Endometrium (tissue), 2 donors: ENCODE measurements at regions not wholly inside any gene's neighbourhood (a gene's known extent, or its start where the extent isn't known, plus 50 kb on each side); places are given as distances from the start of the nearest gene placed in this dataset.
A peak's percentile ranks its signal among the peaks of the same experiment; 100 is the strongest.
"Not testable (repeated sequence)": the region's sequence is repeated elsewhere in the genome, so short reads cannot be mapped to it uniquely, and the experiment has no call there.

Experiments used
- FAIRE-seq: peaks from 2 replicates; lab custom pipeline; 2012; peaks lifted over from hg19 to GRCh38; lab: Jason Lieb, UNC
- donor health status: control.
- donor health status: control.

DNA sequence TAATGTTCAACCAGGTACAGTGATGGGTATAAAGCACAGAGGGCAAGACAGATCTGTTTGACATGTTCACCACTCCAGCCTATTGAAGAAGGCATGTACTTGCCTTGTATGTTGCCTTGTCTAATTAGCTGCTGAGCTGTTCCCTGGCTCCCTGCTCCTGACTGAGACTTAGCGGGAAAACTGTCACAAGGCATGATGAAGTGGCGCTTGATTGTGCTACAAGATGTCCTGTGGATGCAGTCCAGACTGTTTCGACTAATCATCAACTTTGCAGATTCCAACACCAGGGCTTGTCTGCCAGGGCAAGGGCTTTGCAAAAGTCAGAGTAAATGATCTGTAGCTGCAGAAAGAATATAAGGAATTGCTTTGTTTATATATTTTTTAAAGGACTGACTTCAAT, 136.2 kb upstream of the NRBF2 start:
- no peak for FAIRE-seq

DNA sequence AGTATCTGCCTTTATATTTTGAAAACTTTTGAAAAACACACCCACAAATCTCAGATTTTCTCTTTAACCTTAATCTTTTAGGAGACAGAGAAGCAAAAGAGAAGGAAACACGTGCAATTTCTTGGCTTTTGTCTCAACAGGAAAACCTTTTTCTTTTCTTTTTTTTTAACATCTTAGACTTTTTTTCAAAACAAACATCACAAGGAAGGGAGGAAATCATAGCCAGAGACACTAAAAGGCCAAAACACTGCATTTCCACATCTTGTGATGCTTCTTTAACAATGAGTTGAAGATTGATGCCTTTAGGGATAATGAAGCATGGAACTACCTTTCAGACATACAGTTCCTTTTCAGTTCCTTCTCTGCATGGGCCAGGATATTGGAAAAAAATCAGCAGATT, 136.6 kb upstream of the NRBF2 start:
- FAIRE-seq: no peak

DNA sequence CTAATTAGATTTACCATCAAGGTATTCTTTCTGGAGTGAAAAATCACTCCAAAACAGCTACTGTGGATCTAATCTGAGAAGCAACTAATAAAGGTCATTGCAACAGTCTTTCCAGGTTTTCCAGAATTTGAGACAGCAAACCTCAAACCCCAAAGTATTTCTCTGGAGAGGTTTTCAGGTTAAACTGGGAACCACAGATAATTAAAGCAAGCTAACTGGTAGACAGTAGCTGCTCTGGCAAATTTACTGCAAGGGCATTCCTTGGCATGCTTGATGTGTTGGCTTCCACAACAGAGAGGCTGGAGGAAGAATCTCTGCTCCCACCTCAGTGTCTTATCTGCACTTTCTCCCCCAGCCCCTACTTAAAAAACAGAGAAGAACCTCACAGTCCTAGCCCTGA, 140.0 kb upstream of the NRBF2 start:
- FAIRE-seq: no peak

DNA sequence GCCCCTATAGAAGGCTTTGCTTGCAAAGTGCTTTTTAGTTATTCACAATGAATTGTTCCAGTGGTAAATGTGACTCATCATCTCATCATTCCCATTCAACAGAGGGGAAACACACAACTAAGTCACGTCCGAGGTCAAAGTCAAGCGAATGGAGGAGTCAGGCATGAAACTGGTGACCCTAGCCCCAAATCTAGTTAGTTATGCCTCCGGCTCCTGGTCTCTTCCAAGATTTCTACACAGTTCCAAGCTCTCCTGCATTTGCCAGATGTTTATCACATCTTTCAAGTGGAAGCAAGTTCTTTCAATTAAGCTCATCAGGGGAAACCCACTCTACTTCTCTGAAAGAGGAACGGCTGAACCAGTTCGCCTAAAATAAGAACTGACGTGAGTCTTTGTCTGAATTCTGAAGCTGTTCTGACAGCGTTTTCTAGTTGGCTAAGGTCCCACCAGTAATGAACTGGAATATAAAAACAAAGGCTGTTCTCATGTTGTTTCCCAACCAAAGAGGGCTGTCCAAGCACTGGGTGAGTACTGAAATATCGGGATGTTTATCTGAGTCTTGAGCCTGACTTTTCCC, 140.9 kb upstream of the NRBF2 start:
- FAIRE-seq: no peak

DNA sequence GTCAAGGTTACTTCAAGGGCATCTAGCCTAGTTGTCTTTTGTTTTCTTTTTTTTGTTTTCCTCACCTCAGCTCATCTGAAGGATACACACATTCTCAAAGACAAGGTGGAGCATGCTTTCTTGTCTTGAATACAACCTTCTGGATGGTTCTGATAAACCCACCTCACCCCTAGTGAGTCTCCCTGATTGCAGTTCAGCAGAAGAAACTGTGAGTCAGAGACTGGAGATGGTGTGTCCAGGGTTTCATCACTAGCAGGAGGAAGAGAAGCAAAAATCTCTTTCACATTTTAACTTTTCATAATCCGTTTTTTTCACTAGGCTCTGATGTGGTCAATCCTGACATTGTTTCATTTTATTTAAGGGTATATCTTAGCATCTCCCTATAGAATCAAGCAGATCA, 143.0 kb upstream of the NRBF2 start:
- no peak for FAIRE-seq

DNA sequence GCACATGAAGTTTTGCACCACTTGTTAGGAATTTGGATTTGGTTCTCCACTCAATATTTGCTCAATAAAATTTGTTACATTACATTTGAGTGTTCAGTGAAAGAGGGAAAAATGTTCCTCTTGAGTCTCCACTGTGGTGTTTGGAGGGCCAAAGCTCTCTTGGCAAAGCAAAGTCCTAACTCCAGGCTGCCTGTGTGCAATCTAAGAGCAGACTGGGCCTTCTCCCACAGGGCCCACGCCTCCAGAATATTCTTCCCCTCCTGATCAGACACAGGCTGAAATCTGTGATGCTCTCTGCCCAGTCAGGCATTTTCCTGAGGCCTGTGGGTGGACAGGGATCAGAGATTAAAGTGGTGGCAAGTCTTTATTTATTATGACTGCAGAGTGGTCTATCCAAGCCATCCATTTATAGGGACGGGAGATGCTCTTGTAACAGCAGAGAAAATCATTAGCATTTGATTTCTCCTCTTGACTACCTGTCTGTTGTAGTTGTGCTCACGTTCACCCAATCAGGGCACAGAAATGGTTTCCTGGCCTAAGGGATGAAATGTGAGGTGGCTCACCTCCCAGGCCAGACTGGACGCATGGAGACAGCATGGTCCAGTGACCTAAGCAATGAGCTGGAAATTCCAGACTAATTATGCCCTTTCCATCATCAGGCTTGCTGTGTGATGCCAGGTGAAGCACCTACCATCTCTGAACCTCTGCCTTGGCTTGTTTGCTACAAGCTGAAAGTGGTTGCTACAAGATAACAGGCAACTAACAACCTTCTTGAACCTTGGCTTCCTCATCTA, 147.1 kb upstream of the NRBF2 start:
- no peak for FAIRE-seq

DNA sequence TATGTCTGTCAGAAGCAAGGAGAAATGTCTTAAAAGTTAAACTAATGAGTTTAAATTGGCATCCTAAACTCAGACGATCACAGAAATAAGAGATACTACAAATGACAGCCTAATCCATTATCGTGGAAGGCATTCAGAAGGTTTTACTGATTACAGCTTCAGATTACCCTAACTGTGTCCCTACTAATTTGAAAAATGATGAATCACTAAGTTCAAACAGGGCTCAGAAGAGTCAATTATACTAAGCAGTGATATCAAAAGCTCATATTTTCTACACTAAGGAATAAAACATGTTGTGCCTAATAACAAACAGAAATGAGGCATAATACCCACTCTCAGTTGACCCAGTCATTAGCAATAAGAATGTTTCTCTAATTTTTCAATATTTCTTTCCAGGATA, 152.0 kb upstream of the NRBF2 start:
- no peak for FAIRE-seq

DNA sequence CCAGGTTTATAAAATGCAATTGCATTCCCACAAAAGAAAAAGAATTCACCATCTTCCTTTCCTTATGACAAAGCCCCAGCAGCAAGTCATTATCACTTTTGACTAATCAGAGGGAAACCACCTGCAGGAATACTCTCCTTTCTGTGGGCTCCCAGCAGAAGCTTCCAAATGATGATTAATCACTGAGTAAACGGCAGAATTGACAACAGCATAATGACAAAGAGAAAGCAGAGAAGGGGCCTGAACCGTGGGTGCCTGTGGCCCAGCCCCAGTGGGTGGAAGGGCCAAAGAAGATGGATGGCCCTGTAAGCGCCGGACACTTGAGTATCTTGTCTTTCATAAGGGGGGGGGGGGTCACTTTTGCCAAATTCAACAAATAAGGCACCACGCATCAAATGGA, 152.4 kb upstream of the NRBF2 start:
- no peak for FAIRE-seq

DNA sequence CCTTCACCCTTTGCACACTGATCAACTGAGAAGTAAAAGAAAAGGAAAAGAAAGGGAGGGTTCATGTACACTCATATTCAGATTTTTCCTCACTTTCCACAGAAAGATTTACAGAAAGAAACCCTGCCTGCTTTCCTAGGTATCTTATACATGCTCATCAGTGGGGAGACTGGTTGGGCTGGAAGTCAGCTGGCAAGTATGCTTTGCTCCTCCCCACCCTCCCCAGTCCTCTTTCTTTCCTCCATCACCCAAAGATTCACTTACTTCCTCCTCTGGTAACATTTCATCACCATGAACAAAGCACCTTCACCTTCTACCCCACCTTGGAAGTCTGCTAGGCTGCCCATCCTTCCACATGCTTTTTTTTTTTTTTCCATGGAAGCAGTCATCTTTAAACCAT, 153.2 kb upstream of the NRBF2 start:
- FAIRE-seq: no peak

DNA sequence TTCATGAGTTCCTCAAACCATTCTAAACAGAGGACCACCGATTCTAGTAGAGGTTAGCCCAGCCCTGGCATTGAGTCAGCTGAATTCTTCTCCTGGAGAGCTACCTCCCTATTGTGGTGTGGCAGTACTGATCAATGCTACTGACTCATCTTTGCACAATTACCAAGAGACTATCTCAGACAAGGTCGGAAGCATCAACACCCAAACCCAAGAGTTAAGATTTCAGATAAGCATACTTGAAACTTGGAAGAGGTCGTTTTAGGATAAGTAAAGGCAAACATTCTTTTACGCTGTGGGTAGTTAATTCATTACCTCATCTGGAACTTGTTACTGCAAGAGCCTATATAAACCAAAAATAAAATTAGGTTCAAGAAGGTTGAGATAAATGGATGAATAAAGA, 154.6 kb upstream of the NRBF2 start:
- FAIRE-seq: no peak

DNA sequence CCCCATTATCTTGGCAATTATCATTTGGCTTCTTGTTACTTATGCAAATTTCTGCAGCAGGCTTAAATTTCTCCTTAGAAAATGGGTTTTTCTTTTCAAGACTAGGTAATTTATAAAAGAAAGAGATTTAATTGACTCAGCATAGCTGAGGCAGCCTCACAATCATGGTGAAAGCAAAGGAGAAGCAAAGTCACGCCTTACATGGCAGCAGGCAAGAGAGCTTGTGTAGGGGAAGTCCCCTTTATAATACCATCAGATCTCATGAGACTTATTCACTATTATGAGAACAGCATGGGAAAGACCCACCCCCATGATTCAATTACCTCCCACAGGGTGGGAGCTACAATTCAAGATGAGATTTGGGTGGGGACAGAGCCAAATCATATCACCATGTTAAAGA, 158.3 kb upstream of the NRBF2 start:
- not testable (repeated sequence) for FAIRE-seq

DNA sequence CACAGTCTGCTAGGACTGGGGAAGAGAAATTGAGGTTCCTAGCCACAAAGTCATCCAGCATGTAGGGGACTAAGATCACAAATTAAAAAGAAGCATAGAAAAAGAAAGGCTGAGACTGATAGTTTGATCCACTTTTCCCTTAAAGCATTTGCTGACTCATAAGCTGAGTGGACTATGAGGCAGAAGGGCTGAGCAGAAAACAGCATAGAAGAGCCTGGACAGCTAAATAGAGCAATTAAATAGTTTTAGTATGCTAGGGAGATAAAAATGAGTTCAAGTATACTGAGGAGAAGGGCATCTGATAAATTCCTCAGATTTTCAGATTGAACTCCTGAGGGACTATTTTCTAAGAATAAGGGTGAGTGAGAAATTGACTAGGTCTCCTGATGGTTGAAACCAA, 155.9 kb upstream of the EGR2 start:
- FAIRE-seq: no peak

DNA sequence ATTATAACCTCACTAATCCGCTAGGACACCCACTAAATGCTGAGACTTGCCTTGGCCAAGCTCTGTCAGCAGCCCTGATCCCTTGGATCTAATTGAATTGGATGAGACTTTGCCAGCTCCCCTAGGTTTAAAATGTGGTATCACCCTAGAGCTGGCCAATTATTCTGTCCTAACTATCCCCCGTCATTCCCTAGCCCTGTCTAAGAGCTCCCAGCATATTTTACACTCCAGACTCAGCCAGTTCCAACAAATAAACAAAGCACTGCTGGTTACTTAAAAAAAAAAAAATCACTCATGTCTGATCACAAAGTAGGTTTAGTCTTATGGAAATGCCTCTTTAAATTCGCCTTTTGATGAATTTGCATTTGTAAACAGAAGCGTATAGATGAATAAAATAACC, 147.9 kb upstream of the EGR2 start:
- FAIRE-seq: no peak

DNA sequence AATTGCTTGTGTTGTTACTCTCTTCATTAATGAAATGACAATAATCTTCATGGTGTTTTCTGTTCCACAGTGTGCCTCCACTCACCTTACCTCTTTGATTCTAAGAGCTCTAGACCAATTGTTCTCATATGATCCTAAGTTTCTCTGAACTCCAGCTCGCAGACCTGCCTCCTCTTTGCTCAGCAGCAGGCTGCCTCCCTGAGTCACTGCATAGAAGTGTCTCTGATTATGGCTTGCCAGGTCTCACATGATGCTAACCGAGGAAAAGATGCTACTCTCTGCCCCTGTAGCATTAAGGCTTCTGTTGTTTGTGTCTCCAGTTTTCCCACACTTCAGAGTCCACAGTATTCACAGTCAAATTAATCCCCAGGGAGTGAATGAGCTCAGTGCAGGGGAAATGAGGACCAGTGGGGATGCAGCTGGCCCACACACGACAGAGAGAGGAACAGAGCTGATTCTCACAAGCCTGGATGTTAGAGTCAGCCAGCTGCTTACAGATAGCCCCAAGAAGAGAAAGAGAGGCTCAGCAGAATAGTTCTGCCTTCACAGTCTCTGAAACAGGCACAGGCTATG, 145.9 kb upstream of the EGR2 start:
- no peak for FAIRE-seq

DNA sequence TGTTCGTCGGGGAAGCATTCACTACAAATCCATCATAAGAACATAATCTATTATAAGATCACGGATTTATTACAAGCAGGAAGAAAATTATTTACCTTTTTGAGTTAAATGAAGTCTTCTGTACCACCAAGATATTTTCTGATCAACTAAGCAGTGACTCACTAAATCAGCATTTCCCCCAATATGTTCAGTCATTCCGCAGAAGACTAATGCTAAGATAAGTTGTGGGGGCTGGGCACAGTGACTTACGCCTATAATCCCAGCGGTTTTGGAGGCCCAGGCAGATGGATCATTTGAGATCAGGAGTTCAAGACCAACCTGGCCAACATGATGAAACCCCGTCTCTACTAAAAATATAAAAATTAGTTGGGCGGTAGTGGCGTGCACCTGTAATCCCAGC, 144.2 kb upstream of the EGR2 start:
- FAIRE-seq: no peak

DNA sequence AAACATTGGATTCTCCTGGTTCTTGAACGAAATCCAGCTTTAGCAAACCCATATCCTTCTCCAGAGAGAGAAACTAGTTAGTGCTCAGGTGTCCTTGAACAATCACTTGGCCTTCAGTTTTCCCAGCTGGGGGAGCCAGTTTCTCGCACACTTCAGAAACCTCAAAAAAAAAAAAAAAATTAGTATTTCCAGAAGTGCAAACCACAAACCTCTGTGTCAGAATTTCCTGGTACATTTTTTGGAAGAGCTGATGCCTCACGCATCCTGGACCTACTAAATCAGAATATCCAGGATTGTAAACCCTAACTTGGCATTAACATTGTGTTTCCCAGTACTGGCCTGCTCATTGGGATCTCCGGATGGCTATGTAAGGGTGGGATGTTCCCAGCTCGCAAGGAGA, 143.4 kb upstream of the EGR2 start:
- no peak for FAIRE-seq

DNA sequence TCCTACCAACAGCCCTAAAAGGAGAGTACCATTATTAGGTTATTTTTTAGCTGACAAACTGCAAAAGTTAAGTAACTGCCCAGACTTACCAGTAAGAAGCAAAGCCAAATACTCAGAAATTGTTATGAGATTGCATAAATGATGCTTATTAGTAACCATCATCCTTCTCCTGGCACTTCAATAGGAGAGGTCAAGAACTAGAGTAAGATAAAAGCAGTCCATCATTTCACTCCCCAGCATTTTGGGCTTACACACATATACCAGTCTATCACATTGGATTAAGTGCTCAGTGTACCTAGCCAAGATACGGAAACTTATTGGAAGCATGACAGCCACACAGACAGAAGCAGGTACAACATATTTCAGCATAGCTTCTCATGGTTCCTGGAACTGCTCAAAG, 142.8 kb upstream of the EGR2 start:
- FAIRE-seq: no peak

DNA sequence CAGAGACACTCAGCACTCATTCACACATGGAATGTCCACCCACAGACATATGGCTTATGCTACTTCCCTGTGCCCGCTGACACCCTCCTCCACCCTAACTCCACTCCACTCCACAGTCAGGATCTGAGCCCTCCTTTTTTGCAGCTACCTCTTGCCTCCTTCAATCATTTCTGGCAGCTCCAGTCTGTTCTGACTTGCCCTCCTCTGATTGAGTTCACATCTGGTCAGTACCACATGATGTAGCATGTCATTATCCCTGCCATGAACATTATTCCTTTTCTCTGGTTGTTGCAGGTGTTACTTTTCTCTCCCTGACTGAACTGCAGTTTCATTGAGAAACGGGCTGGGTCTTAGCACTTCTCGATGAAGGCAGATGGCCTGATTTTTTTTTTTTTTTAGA, 130.1 kb upstream of the EGR2 start:
- FAIRE-seq: no peak

DNA sequence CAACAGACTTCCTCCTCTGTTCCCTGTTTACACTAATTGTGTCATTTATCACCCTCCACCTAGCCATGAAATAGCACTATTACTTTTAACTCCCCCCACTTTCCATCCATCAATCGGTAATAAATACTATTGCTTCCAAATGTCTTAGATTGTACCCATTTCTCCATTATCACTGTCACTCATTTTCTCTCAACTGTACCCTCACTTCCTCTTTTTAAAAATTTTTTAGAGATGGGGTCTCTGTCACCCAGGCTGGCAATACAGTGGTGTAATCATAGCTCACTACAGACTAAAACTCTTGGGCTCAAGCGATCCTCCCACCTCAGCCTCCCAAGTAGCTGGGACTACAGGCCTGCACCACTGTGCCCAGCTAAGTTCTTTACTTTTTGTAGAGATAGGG, 123.5 kb upstream of the EGR2 start:
- FAIRE-seq: no peak

DNA sequence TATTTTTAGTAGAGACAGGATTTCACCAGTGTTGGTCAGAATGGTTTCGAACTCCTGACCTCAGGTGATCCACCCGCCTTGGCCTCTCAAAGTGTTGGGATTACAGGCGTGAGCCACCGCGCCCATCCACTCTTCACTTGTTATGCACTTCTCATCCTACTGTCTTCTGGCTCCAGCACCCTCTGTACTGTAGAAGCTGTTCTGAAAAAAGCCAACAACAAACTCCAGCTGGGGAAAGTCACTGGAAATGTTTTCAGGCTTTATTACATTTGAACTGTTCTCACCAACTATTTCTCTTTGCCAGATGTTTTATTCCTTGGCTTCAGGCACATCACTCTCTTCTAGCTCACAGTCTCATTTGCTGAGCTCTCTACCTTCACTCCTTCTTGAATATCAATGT, 122.5 kb upstream of the EGR2 start:
- no peak for FAIRE-seq

DNA sequence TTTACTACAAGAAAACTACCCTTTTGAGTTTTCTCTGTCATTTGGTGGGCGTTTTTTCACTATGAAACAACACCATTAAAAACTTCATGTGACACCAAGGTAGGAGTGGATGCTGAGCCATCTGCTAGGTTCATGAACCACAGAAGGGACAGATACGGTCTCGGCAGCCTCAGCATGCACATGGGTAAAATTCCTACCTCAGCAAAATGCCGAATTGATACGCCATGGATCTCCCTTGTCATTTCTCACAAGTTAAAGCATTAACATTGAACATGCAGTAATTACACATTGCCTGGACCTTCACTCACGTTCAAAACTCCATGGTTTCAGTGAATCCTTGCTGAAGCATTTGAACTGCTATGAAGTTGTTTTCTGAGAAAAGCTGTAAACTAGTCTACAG, 121.5 kb upstream of the EGR2 start:
- no peak for FAIRE-seq

DNA sequence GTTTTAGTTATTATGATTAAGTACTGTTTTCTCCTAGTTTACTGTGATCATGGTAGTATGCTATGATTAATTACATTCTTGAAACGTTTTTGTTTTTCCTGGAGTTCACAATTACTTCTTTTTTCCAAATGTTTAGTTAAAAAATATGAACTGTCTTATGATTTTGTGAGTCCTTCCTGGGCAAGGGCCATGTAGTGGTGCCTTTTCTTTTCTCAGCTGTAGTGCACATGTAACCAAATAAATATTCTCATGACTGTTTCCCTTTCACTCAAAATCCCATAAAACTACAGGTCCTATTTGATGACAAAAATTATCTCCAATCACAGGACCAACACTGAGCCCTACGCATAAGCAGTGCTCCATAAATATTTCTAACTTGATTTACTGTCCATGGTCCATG, 118.9 kb upstream of the EGR2 start:
- FAIRE-seq: peak; percentile 78

DNA sequence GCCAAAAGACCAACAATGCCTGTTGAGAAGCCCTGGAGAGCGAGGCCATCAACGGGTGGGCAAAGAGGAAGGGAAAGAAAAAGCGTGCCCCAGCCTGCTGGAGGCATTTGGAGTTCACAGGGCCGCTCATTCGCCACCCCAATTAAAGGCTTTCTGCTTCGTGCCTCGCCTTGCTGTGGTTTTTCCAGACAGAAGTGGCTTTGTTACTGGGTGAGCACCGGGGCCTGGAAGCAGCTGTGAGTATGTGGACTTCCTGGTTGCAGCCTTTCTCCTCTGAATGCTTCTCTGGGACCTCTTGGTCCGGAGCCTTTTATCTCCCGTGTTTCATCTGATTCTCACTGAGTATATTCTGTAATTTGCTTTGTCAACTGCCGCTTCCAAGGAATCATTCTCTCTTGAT, 118.1 kb upstream of the EGR2 start:
- FAIRE-seq: no peak

DNA sequence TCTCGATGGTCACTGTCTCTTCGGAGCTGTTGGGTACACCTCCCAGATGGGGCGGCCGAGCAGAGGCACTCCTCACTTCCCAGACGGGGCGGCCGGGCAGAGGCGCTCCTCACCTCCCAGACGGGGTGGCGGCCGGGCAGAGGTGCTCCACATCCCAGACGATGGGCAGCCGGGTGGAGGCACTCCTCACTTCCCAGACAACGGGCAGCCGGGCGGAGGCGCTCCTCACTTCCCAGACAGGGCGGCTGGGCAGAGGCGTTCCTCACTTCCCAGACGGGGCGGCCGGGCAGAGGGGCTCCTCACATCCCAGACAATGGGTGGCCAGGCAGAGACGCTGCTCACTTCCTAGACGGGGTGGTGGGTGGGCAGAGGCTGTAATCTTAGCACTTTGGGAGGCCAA, 112.6 kb upstream of the EGR2 start:
- not testable (repeated sequence) for FAIRE-seq
